LNCaP clone FGC (cell line): ENCODE measurements at regions not wholly inside any gene's neighbourhood (a gene's known extent, or its start where the extent isn't known, plus 50 kb on each side); places are given as distances from the start of the nearest gene placed in this dataset.
A peak's percentile ranks its signal among the peaks of the same experiment; 100 is the strongest.

ENCODE experiments used
- DNase-seq: peaks from one replicate; pipeline ENCODE4 v3.0.0-alpha.2; 2011; ENCODE audit warnings: low read depth
- H3K4me3 ChIP-seq: 2 replicates; pipeline ENCODE4 v1.5.1; 2011; ENCODE audit warnings: mild to moderate bottlenecking, low read depth, low read length, control low read depth
- CTCF ChIP-seq: IDR thresholded peaks from 2 replicates; pipeline ENCODE4 v1.5.1; 2012; ENCODE audit warnings: mild to moderate bottlenecking; ENCODE audit not compliant: control insufficient read depth, insufficient read depth; ENCODE audit errors: extremely low read depth

- no peak for DNase-seq
- TF ChIP-seq CTCF: no peak
- H3K4me3 ChIP-seq: no peak overlapping the region
Observed at GRCh38 chr11:101401245-101401644, 182.6 kb downstream of the TRPC6 start.

DNA sequence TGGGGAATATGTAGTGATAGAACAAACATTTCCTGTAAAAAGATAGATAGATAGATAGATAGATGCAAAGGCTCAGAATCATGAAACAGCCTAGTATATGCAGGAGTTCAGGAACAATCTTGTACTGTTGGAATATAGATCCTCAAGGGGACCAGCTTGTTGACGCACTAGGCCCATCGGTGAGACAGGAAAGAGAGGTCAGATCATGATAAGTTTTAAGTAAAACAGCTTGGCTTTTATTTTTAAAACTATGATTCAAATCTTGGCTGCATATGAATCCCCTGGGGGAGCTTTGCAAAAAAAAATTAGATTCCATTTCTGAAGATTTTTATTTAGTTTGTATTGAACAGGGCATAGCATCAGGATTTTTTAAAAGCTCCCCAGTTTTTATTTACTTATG lies 185.8 kb downstream of the TRPC6 start:
- no peak for TF ChIP-seq CTCF
- DNase-seq: no peak
- no peak overlapping the region for H3K4me3 ChIP-seq

- no peak overlapping the region for H3K4me3 ChIP-seq
- peak; percentile 38 for TF ChIP-seq CTCF
- DNase-seq: no peak
Observed at GRCh38 chr11:101390539-101390938, 193.3 kb downstream of the TRPC6 start.

GRCh38 chr11:101369835-101370234 lies 214.0 kb downstream of the TRPC6 start:
- H3K4me3 ChIP-seq: no peak overlapping the region
- no peak for TF ChIP-seq CTCF
- no peak for DNase-seq

DNA sequence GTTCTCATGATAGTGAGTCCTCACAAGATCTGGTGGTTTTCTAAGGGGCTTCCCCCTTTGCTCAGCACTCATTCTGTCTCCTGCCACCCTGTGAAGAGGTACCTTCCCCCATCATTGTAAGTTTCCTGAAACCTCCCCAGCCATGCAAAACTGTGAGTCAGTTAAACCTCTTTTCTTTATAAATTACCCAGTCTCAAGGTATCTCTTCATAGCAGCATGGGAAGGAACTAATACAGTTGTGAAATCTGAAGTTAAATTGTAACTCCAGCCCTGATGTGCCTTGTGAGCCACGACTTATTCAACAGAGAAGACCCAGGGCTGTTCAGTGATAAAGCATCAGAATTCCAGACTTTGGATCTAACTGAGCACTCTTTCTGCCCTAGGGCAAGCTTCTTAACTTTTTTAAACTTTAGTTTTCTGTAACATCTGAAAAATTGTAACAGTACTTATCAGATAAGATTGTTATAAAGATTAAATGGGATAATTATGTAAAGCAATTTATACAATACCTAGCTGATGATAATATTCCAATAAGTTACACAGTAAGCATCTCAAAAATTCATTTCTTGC lies 220.0 kb downstream of the TRPC6 start:
- no peak for DNase-seq
- TF ChIP-seq CTCF: no peak
- H3K4me3 ChIP-seq: no peak overlapping the region

- H3K4me3 ChIP-seq: no peak overlapping the region
- no peak for DNase-seq
- no peak for TF ChIP-seq CTCF
Observed at GRCh38 chr11:101362643-101363042, 221.2 kb downstream of the TRPC6 start.

GRCh38 chr11:101357771-101358170 lies 226.0 kb downstream of the TRPC6 start:
- DNase-seq: no peak
- H3K4me3 ChIP-seq: no peak overlapping the region
- TF ChIP-seq CTCF: no peak
